NCI-H146 (cell line): ENCODE measurements at regions not wholly inside any gene's neighbourhood (a gene's known extent, or its start where the extent isn't known, plus 50 kb on each side); places are given as distances from the start of the nearest gene placed in this dataset.

ENCODE experiments used
- DNase-seq: peaks from one replicate; lab custom pipeline; 2025; lab: John Stamatoyannopoulos, UW

DNA sequence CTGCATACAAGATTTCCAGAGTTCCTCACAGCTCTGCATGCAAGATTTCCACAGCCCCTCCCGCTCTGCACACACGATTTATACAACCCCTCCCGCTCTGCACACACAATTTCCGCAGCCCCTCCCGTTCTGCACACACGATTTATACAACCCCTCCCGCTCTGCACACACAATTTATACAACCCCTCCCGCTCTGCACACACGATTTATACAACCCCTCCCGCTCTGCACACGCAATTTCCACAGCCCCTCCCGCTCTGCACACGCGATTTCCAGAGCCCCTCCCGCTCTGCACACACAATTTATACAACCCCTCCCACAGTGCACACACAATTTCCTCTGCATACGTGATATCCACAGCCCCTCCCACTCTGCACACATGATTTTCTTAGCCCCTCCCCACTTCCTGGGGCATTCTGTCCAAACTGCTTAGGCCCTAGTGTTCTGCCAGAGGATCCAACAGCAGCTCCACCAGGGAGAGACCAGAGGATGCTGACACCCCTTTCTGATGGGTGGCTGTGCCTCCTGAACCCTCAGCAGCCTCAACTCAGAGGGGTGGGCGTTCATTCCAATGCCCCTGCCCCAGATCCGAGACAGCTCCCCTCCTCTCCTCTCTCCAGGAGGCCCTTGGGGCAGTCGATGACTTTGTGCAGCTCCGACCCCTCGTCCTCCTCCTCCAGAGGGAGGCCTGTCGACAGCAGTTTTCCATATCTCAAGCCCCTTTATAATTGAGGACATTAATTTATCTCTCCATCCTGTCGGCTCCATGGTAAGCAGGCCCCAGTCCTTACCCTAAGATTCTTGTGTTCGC lies 671.7 kb downstream of the BRD1 start:
- DNase-seq: peak; percentile 47

GRCh38 chr22:49155039-49155769 lies 672.5 kb downstream of the BRD1 start:
- DNase-seq: no peak

GRCh38 chr22:49154433-49154832 lies 673.2 kb downstream of the BRD1 start:
- no peak for DNase-seq

- no peak for DNase-seq
These were observed 673.8 kb downstream of the BRD1 start for GRCh38 chr22:49153921-49154320.

- DNase-seq: no peak
These were observed 674.5 kb downstream of the BRD1 start for GRCh38 chr22:49152939-49153770.

DNA sequence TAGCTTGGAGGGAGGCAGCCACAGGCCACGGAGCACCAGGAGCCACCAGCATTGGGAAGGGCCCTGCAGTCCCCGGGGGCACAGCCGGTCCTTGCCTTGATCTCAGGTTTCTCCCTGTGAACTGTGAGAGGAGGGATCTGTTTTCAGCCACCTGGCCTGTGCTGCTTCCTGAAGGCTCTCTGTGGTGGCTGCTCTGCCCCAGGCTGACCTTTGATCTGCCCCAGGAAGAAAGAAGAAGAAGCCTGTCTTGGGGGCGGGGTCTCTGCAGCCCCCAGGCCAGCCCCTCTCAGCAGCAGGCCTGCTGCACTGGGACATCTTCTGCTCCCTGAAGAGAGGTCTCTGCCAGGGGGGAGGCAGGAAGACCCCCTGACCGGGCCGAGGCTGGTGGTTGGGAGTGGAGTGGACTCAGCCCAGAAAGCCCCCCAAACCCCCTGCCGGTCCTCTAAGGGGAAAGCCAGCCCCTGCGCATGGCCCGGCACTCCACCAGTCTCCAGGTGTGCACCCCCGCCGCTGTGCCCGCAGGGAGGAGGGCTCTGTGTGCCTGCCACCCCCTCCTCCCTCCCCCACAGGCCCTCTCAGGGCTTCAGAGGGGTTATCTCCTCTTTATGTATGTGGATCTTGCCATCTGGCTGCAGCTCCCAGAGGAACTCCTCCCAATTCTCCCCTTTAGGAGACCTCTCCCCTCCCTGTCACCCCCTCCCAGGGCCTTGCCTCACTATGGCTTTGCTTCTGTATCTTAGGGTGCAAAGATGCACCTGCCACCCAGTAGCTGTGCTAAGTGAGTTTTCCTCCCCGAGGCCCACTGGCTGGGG lies 675.3 kb downstream of the BRD1 start:
- peak; percentile 22 for DNase-seq

DNA sequence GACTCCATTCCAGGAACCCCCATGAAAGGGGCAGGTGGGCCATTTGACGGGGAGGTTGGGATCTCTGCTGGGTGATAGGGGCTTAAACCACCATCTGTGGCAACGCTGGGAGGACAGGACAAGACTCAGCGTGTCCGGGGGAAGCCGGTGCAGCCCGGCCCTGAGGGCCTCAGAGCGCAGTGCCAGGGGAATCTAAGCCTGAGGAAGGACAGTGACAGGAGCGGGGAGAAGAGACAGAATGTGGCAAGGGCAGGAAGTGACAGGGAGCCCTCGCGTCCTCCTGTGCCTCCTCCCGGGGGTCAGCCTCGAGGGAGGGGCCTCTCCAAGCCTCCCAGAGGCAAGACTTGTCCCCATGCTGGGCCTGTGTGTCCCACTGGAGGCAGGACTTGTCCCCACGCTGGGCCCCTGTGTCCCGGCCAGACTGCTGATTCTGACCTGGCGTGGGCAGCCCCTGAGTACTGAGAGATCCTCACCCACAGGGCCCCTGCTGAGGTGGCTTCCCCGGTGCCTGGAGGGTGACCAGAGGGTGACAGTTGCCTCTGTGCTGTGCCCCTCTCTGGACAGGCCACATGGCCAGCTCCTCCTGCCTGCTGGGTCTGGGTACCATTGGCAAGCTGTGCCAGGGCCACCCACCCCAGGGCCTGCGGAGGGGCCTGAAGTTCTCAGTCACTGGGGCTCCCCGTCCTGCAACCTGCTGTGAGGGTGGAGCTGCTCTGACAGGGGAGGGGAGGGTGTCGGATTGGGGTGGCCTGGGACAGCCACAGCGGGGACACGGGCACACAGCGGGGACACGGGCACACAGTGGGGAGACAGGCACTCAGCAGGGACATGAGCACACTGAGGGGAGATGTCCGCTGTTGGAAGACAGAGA lies 676.2 kb downstream of the BRD1 start:
- DNase-seq: no peak

DNA sequence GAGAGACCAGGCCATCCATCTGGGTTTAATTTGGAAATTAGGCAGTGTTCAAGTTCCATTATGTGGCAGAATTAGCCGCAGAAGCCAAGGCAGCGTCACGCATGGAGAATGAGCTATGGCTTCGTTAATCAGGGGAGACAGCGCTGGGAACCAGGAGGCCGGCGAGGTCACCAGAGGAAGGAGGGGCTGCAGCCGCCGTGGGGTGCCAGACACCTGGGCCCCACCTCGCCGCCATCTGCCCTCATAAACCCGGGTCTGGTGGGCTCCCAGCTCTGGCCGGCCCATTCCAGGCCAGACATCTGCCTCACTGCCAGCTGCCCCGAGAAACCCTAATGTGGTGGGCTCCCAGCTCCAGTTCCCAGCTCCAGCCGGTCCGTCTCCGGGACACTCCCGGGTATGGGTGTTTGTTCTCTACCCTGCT lies 676.9 kb downstream of the BRD1 start:
- DNase-seq: no peak

DNA sequence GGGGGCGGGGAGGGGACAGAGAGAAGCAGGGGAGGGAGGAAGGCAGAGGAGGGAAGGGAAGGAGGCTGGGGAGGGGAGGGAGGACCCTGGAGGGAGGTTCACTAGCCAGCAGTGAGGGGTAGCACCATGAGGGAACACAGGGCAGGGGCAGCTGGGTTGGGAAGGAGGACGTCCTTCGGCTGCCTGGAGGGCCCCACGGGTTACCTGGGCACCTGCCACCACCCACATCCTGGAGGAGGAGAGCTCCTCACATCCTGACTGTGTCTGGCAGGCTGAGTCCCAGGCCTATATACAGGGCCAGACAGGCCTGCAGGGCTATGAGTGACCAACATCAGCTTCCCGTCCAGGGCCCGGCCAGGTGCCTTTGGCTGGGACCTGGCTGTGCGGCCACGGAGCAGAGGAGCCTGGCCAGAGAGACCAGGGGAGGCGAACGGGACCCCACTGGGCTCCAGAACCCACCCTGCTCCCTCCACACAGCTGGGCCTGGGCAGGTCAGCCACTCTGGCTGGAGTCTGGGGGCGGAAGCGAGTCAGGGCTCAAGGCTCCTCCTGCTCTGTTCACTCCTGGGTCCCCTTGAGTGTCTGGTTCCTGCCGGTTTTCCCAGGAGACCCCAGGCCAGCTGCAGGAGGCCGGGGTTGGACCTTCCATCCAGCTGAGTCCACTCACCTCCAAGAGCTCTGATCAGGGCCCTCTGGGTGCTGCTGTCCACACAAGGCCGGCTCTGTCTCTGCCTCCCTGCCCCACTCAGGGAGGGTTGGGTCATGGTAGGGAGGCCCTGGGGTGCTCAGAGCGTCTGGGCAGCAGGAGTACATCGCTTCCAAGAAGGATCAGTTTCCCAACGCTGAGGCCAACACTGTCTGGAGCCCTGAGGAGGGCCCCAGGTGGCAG lies 677.7 kb downstream of the BRD1 start:
- DNase-seq: no peak

- no peak for DNase-seq
These were observed 678.7 kb downstream of the BRD1 start for GRCh38 chr22:49148895-49149418.

- no peak for DNase-seq
These were observed 680.0 kb downstream of the BRD1 start for GRCh38 chr22:49147617-49148175.

- DNase-seq: no peak
These were observed 680.5 kb downstream of the BRD1 start for GRCh38 chr22:49147171-49147570.

- DNase-seq: no peak
These were observed 681.2 kb downstream of the BRD1 start for GRCh38 chr22:49146511-49146910.

- DNase-seq: no peak
These were observed 683.9 kb downstream of the BRD1 start for GRCh38 chr22:49143812-49144211.

GRCh38 chr22:49142891-49143290 lies 684.8 kb downstream of the BRD1 start:
- DNase-seq: no peak

DNA sequence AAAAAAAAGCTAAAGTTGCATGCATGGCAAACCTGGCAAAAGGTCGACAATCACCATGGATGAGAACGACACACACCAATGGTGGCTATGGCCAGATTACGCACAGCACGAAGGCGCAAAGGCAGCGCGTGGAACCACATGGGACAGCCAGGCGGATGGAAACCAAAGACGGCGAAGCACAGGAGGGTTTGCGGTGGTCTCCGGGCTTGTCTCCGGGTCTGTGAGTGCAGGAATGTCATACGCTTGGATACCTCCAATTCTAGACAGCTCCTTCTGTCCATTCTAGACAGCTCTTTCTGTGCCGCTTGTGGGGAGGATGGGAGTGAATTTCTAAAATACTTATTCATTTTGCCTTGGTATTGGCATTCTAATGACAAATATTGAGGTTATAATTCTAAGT lies 685.4 kb downstream of the BRD1 start:
- no peak for DNase-seq

- no peak for DNase-seq
These were observed 685.9 kb downstream of the BRD1 start for GRCh38 chr22:49141761-49142160.

- DNase-seq: no peak
These were observed 686.6 kb downstream of the BRD1 start for GRCh38 chr22:49140911-49141665.
